Fibroblast of peridontal ligament (primary cell): ENCODE measurements at regions not wholly inside any gene's neighbourhood (a gene's known extent, or its start where the extent isn't known, plus 50 kb on each side); places are given as distances from the start of the nearest gene placed in this dataset.
"Not testable (repeated sequence)": the region's sequence is repeated elsewhere in the genome, so short reads cannot be mapped to it uniquely, and the experiment has no call there.

ENCODE experiments used
- DNase-seq: peaks from one replicate; pipeline ENCODE4 v3.0.0-alpha.2; 2010; ENCODE audit errors: extremely low read depth

GRCh38 chr10:125243532-125244253, 83.3 kb upstream of the CTBP2 start:
- no peak for DNase-seq

DNA sequence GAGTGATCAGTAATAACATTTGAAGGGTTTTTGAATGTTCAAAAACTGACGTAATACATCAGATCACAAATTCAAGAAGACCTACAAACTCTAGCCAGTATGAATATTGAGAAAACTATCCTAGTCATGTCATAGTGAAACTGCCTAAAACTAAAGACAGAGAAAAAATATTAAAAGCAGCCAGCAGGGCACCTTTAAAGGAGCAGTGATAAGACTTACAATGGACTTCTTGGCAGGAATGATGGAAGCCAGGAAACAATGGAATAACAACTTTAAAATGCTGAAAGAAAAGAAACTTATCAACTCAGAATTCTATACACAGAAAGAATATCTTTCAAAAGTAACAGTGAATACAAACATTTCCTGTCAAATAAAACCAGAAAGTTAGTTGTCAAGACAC, 78.3 kb upstream of the CTBP2 start:
- DNase-seq = no peak

DNA sequence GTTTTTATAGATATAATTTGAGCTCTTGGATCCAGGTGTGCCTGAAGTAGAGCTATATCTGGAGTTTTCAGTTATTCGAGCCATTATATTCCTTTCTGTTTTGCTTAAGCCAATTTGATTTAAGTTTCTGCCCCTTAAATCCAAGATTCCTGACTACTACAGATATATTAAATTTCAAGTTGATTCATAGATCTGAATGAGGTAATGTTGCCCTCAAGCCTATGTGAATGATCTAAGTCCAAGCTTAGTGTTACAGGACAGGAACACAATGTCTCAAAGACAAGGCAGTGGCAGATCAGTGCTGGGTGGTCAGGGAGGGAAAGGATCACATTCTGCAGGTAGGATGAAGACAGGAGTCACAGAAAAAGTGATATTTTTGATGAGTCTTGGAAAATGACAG, 75.7 kb upstream of the CTBP2 start:
- peak; percentile 21 for DNase-seq

- no peak for DNase-seq
Measured at GRCh38 chr10:125235093-125236069, 75.0 kb upstream of the CTBP2 start.

DNA sequence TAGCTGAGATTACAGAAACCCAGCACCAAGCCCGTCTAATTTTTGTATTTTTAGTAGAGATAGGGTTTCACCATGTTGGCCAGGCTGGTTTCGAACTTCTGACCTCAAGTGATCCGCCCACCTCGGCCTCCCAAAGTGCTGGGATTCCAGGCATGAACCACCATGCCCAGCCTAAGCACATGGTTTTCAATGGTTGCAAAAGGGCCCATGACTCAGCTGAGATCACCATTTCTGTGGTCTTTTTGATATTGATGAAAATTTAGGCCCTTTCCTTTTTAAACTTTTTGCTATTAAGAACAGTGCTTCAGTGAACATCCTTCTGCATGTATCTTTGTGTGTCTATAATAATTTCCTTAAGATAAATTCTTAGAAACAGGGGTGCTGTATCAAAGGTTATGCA, 74.2 kb upstream of the CTBP2 start:
- peak; percentile 83 for DNase-seq

GRCh38 chr10:125233726-125234125, 73.4 kb upstream of the CTBP2 start:
- DNase-seq = no peak

GRCh38 chr10:125232841-125233240, 72.5 kb upstream of the CTBP2 start:
- DNase-seq = peak; percentile 9

DNA sequence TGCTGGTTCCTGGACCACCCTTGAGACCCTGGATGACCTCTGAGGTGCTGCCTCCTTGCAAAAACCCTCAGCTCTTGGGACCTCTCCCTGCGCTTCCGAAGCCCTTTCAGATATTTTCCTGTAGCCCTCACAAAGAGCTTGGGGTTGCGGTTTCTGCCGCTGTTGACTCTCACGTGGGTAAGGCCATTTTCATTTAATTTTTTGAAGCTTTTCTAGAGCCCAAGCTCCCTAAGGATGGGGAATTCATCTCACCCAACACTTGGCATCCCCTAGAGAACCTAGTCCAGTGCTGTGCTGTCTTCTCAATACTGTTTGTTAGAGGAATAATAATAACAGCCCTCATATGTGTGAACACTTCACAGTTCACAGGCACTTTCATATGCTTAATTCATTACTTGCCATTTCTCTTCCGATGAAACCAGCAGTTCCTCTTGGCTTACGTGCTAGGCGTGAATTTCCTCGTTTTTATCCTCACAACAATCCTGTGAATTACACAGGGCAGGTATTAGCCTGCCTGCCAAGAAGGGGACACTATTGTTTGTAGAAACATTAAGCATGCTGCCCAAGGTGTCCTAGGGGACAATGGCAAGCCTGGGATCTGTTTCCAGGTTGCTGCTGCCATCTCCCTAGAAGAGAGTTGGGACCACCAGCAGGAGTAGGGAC, 71.6 kb upstream of the CTBP2 start:
- DNase-seq = no peak

DNA sequence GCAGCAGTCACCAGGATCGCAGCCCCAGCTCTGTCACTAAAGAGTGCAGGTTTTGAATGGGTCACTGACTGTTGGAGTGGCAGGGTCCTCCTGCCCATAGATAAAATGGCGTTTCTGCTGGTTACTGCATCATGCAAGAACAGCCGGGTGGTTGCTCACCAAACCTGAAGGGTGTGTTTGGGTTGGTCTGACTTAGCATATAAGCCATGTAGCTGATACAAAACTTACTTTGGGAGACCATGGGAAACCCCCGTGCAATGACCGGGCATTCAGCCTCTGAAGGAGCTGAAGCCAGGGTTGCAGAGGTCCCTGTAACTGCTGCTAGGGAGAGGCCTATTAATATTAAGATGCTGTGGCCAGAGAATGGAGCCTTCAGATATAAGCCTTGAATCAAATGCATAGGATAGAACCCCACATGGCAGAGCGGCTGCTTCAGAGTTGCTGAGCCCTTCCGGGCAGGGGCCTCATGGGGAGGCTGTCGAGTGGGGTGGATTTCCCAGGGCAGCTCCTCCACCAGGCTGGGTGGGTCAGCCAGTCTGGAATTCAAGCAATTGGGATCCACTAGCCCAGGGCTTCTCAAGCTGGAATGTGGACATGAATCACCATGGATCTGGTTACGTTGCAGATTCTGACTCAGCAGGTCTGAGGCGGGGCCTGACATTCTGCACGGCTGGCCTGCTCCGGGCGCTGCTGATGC, 70.9 kb upstream of the CTBP2 start:
- peak; percentile 97 for DNase-seq

- DNase-seq = peak; percentile 40
Measured at GRCh38 chr10:125230251-125230650, 69.9 kb upstream of the CTBP2 start.

- not testable (repeated sequence) for DNase-seq
Measured at GRCh38 chr10:125228245-125228940, 68.0 kb upstream of the CTBP2 start.

GRCh38 chr10:125227546-125227945, 67.2 kb upstream of the CTBP2 start:
- DNase-seq = no peak

DNA sequence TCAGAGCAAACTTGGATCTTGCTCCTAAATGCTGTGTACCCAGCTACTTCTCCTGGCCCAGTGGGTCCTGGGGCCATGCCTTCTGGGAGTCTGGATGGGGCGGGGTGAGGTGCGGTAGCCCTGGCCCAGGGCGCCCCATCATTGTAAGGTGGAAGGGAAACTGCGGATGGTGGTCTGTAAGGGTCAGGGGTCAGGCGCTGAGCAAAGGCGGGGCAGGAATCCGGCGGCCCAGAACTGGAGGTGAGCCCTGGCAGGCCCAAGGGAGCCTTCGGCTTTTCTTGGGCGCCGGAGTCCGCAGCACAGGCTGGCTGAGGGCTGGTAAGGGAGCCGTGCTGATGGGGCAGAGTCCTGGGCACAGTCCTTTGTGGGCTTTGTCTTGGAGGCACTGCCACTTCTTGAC, 66.5 kb upstream of the CTBP2 start:
- no peak for DNase-seq

DNA sequence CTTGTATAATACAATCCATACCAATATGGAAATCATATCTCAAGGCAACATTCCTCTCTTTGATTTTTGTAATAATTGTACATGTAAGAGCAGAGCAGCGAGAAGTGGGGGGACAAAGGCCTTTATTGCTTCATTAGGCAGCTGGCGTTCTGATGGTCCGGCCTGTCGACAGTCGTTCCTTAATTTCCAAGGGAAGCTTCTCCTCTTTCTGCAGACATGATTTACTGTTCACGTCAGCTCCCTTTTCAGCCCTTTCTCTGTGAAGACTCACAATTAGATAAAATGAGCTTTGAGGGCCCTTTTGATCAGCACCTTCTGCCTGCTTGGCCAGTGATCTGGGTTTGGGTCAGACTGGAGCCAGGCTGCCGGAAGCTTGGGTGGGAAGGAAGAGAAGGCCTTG, 65.6 kb upstream of the CTBP2 start:
- DNase-seq = no peak

DNA sequence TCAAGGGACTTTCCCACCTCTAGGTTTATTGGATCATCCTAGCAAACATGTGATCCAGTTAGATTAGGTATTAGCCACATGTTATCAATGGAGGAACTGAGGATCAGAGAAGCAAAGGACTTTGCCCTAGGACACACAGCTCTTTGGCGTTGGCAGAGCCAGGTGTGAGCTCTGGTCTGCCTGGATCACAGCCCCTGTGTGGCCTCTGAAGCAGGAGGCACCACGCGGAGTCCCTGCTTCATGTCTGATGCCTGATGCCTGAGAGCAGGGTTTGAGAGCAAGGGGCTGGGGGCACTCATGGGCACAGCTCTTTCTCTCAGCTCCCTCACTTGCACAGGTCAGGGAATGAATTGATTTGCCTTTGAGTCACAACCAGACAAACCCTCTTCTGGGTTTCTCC, 64.7 kb upstream of the CTBP2 start:
- DNase-seq = no peak

GRCh38 chr10:125222515-125223308, 62.3 kb upstream of the CTBP2 start:
- DNase-seq = no peak

- DNase-seq = no peak
Measured at GRCh38 chr10:125221716-125222115, 61.4 kb upstream of the CTBP2 start.

- DNase-seq = no peak
Measured at GRCh38 chr10:125219776-125220175, 59.4 kb upstream of the CTBP2 start.

GRCh38 chr10:125218967-125219366, 58.6 kb upstream of the CTBP2 start:
- DNase-seq = no peak

DNA sequence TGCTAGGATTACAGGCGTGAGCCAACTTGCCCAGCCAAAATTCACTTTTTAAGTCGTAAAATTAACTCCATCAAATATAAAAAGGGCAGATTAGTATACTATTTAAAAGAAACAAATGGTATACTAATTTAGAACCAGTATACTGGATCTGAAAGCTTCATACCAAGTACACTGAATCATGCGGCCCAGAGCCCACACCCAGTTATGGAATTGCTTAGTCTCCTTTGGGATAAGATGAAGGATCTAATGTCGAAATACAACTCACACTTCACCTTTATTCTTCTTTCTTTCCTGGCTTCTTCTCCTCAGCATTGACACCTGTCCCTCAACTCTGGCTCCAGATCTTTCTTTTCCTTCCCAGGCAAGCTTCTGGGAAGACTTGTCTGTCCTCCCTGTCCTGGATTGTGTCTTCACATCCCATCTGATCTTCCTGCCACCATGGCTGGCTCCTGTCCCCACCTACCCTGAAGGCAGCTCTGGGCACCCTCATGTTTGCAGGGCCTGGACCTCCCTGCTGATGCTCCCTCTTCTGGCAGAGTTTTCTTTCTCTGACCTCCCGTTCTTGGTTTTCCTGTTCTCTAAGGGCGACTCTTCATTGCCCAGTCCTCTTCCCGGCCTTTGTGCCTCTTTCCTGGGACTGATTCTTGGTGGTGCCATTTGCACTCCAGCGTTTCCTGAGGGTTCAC, 57.8 kb upstream of the CTBP2 start:
- peak; percentile 55 for DNase-seq
